Neural cell (in vitro differentiated cells): ENCODE measurements at regions not wholly inside any gene's neighbourhood (a gene's known extent, or its start where the extent isn't known, plus 50 kb on each side); places are given as distances from the start of the nearest gene placed in this dataset.

Experiments
- H2AFZ ChIP-seq: fragments of 200-600, 300-800 bp; sonication (generic), shearing (Covaris generic); 2 replicates; pipeline ENCODE4 v1.6.0; 2014; ENCODE audit warnings: low read depth, mild to moderate bottlenecking, antibody characterized with exemption, low read length, moderate library complexity
- H3F3A ChIP-seq: fragments of 200-600 bp; shearing (Covaris generic); 2 replicates; pipeline ENCODE4 v1.6.1; 2016; ENCODE audit warnings: mild to moderate bottlenecking, moderate library complexity, mixed read lengths, antibody characterized with exemption, low read length; ENCODE audit not compliant: insufficient read depth, poor library complexity, severe bottlenecking
- H3K27ac ChIP-seq: fragments of 200-600, 300-800 bp; sonication (generic), shearing (Covaris generic); 2 replicates; pipeline ENCODE4 v1.5.1; 2014; ENCODE audit warnings: mild to moderate bottlenecking, low read length, moderate library complexity
- H3K27me3 ChIP-seq: fragments of 300-800, 200-600 bp; sonication (generic), shearing (Covaris generic); 2 replicates; pipeline ENCODE4 v1.6.0; 2014; ENCODE audit warnings: mild to moderate bottlenecking, low read depth, low read length, moderate library complexity; ENCODE audit not compliant: insufficient read depth
- H3K36me3 ChIP-seq: fragments of 300-800, 200-600 bp; sonication (generic), shearing (Covaris generic); 2 replicates; pipeline ENCODE4 v1.5.1; 2014; ENCODE audit warnings: mild to moderate bottlenecking, antibody characterized with exemption, low read length, moderate library complexity; ENCODE audit not compliant: insufficient read depth
- H3K4me2 ChIP-seq: fragments of 300-800, 200-600 bp; sonication (generic), shearing (Covaris generic); 2 replicates; pipeline ENCODE4 v1.6.0; 2014; ENCODE audit warnings: mild to moderate bottlenecking, low read length
- H3K4me3 ChIP-seq: fragments of 300-800, 200-600 bp; sonication (generic), shearing (Covaris generic); 2 replicates; pipeline ENCODE4 v1.5.1; 2014; ENCODE audit warnings: mild to moderate bottlenecking, low read length, moderate library complexity
- H3K79me2 ChIP-seq: fragments of 200-600 bp; shearing (Covaris generic); replicated peaks from 2 replicates; pipeline ENCODE4 v1.6.0; 2014; ENCODE audit warnings: mild to moderate bottlenecking, low read length, moderate library complexity; ENCODE audit not compliant: insufficient read depth
- H3K9ac ChIP-seq: fragments of 300-800, 200-600 bp; sonication (generic), shearing (Covaris generic); 2 replicates; pipeline ENCODE4 v1.6.1; 2016; ENCODE audit warnings: mild to moderate bottlenecking, low read length, mixed read lengths
- H3K9me2 ChIP-seq: fragments of 200-600 bp; shearing (Covaris generic); 2 replicates; pipeline ENCODE4 v1.6.1; 2016; ENCODE audit warnings: mild to moderate bottlenecking, low read length, mixed read lengths; ENCODE audit not compliant: insufficient read depth
- H3K9me3 ChIP-seq: fragments of 200-600, 300-800 bp; sonication (generic), shearing (Covaris generic); 2 replicates; pipeline ENCODE4 v1.6.1; 2016; ENCODE audit warnings: mild to moderate bottlenecking, mixed run types, low read length, moderate library complexity, mixed read lengths
- H4K20me1 ChIP-seq: fragments of 200-600 bp; shearing (Covaris generic); 2 replicates; pipeline ENCODE4 v1.6.1; 2016; ENCODE audit warnings: mild to moderate bottlenecking, mixed run types; ENCODE audit not compliant: insufficient read depth
- CTCF ChIP-seq: fragments of 450-650 bp; IDR thresholded peaks from 2 replicates; pipeline ENCODE4 v1.5.1; 2014; ENCODE audit warnings: antibody characterized with exemption, mild to moderate bottlenecking, moderate library complexity; ENCODE audit not compliant: poor library complexity, severe bottlenecking
- EP300 ChIP-seq: fragments of 450-650 bp; conservative IDR thresholded peaks from 2 replicates; pipeline ENCODE4 v1.6.1; 2014; ENCODE audit warnings: antibody characterized with exemption, mild to moderate bottlenecking, moderate library complexity; ENCODE audit not compliant: poor library complexity, severe bottlenecking
- EZH2 ChIP-seq: fragments of 200-600, 300-800 bp; shearing (Covaris generic), sonication (generic); IDR thresholded peaks from 2 replicates; pipeline ENCODE4 v1.6.1; 2014; ENCODE audit warnings: antibody characterized with exemption, low read length, borderline replicate concordance, mild to moderate bottlenecking; ENCODE audit not compliant: insufficient read depth, poor library complexity, severe bottlenecking
- MXI1 ChIP-seq: fragments of 450-650 bp; conservative IDR thresholded peaks from 2 replicates; pipeline ENCODE4 v1.6.1; 2014; ENCODE audit warnings: antibody characterized with exemption, mild to moderate bottlenecking; ENCODE audit not compliant: poor library complexity, severe bottlenecking
- POLR2AphosphoS5 ChIP-seq: IDR thresholded peaks from 2 replicates; pipeline ENCODE4 v1.6.1; 2012
- RAD21 ChIP-seq: fragments of 450-650 bp; conservative IDR thresholded peaks from 2 replicates; pipeline ENCODE4 v1.6.1; 2014; ENCODE audit warnings: antibody characterized with exemption, mild to moderate bottlenecking, moderate library complexity
- REST ChIP-seq: IDR thresholded peaks from 2 replicates; pipeline ENCODE4 v1.6.1; 2012; ENCODE audit warnings: borderline replicate concordance
- SMC3 ChIP-seq: fragments of 450-650 bp; conservative IDR thresholded peaks from 2 replicates; pipeline ENCODE4 v1.6.1; 2014; ENCODE audit warnings: antibody characterized with exemption, mild to moderate bottlenecking, moderate library complexity; ENCODE audit not compliant: poor library complexity
- TAF1 ChIP-seq: IDR thresholded peaks from 2 replicates; pipeline ENCODE4 v1.6.1; 2012; ENCODE audit warnings: low read depth

GRCh38 chr2:3108710-3109702 is 268.6 kb downstream of the EIPR1 start:
- no peak for TF ChIP-seq REST
- no peak for TF ChIP-seq SMC3
- no peak for TF ChIP-seq CTCF
- TF ChIP-seq RAD21: no peak
- TF ChIP-seq POLR2AphosphoS5: no peak
- TF ChIP-seq EP300: no peak
- no peak for TF ChIP-seq EZH2
- TF ChIP-seq MXI1: no peak
- TF ChIP-seq TAF1: no peak
- Histone ChIP-seq H4K20me1 (no peaks in the 10 kb centered on the region), H3K9me3 (no peaks in the 10 kb centered on the region), H3K36me3 (no peaks in the 10 kb centered on the region), H3K4me3 (no peak overlapping the region), H3K9ac (no peak overlapping the region), H3F3A (no peaks in the 10 kb centered on the region), H3K4me2 (no peak overlapping the region), H3K79me2 (no peaks in the 10 kb centered on the region), H2AFZ (no peak overlapping the region), H3K9me2 (no peaks in the 10 kb centered on the region), H3K27ac (no peak overlapping the region), H3K27me3 (no peaks in the 10 kb centered on the region)

DNA sequence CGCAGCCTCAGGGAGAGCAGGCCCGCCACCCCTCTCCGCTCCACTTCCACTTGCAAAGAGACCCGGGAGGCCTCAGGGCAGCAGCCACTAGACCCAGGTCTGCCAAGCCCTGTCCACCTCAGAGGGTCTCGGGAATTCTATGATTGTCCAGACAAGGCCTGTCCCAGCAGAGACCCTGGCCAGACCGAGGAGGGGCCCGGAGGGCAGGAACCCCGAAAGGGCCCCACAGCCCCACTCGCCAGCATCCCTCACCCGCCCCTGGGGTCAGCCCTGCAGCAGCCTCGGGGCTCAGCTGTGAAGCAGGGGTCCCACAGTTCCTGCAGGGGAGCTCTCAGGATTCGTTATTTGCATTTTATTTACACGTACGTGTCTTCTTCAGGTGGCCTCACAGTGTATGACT is 269.5 kb downstream of the EIPR1 start:
- H3K4me3 ChIP-seq: no peak overlapping the region
- H3F3A ChIP-seq: no peaks in the 10 kb centered on the region
- no peaks in the 10 kb centered on the region for H3K36me3 ChIP-seq
- TF ChIP-seq TAF1 (no peak), EP300 (no peak), POLR2AphosphoS5 (no peak), MXI1 (no peak), CTCF (no peak), EZH2 (no peak), SMC3 (no peak), RAD21 (no peak), REST (no peak)
- H3K9me3 ChIP-seq: no peaks in the 10 kb centered on the region
- H3K9ac ChIP-seq: no peak overlapping the region
- no peaks in the 10 kb centered on the region for H4K20me1 ChIP-seq
- H3K9me2 ChIP-seq: no peaks in the 10 kb centered on the region
- no peak overlapping the region for H3K4me2 ChIP-seq
- no peak overlapping the region for H2AFZ ChIP-seq
- H3K79me2 ChIP-seq: no peaks in the 10 kb centered on the region
- H3K27ac ChIP-seq: no peak overlapping the region
- no peaks in the 10 kb centered on the region for H3K27me3 ChIP-seq
